Adrenal gland (tissue), 9 donors: ENCODE measurements at regions not wholly inside any gene's neighbourhood (a gene's known extent, or its start where the extent isn't known, plus 50 kb on each side); places are given as distances from the start of the nearest gene placed in this dataset.

Experiments
- DNase-seq, 7 donors: peaks; one replicate each; pipeline ENCODE4 v3.0.0-alpha.2; 2019 to 2020
- H3K27ac ChIP-seq, 5 donors: fragments of 200-600 bp; sonication (generic) in 4 of 5; 1 replicate in 3 of 5; 2 replicates in 2 of 5; pipeline versions ENCODE4 v1.5.1 to v1.8.0; 2016 to 2020; ENCODE audit warnings: mild to moderate bottlenecking in 1 of 5
- H3K27me3 ChIP-seq: fragments of 200-600 bp; 2 replicates; pipeline ENCODE4 v1.8.0; 2021
- H3K36me3 ChIP-seq, 2 donors: fragments of 200-600 bp; replicated peaks in 1 of 2; 1 replicate in 1 of 2; 2 replicates in 1 of 2; pipeline versions ENCODE4 v1.5.1 to v1.8.0; 2018 to 2022
- H3K4me1 ChIP-seq, 2 donors: fragments of 200-600 bp; replicated peaks in 1 of 2; 1 replicate in 1 of 2; 2 replicates in 1 of 2; pipeline versions ENCODE4 v1.5.1 to v1.8.0; 2018 to 2021
- H3K4me3 ChIP-seq, 4 donors: fragments of 200-600 bp; sonication (generic) in 3 of 4; one replicate each; pipeline ENCODE4 v1.5.1; 2016 to 2018
- H3K9me3 ChIP-seq, 3 donors: fragments of 200-600 bp; sonication (generic) in 1 of 3; replicated peaks in 1 of 3; 1 replicate in 2 of 3; 2 replicates in 1 of 3; pipeline versions ENCODE4 v1.5.1 to v1.8.0; 2016 to 2021
- POLR2A ChIP-seq, 2 donors: fragments of 450-650 bp; IDR thresholded peaks; one replicate each; pipeline ENCODE4 v1.6.1; 2017; ENCODE audit warnings: antibody characterized with exemption in 2 of 2, mild to moderate bottlenecking in 2 of 2, moderate library complexity in 1 of 2
- WGBS, 4 donors: extraction: QIAGEN DNeasy Blood & Tissue Kit in 2 of 4; methylation state at CpG; one replicate each; pipeline versions ENCODE4 v1.1.5 to v1.1.7; 2013 to 2017; 5-methylcytosine and 5-hydroxymethylcytosine counted together
- intact Hi-C, 2 donors: fragments of 100-400 bp; cut with DNase I; formaldehyde crosslinking; loops; one replicate each; pipeline versions ENCODE4 v1.14.1 to v1.15.0; 2022 to 2023
- TF ChIP-seq, protein P1 (sequence below), 6 experiments: fragments of 450-650 bp in 4 of 6; fragments of 200-600 bp in 2 of 6; sonication (generic) in 1 of 6; IDR thresholded peaks; 1 replicate in 5 of 6; 2 replicates in 1 of 6; pipeline versions ENCODE4 v1.5.1 to v1.8.0; 2016 to 2021; ENCODE audit warnings: antibody characterized with exemption in 6 of 6, mild to moderate bottlenecking in 2 of 6, moderate library complexity in 1 of 6
- donor health status: healthy with polysubstance abuse.
- donor health status: Bipolar disorder and iron deficiency.
- donor health status: DM: yes; HTN: yes; CAD: no.
- donor health status: DM: no; HTN: no; CAD: no.
- donor health status: DM: no; HTN: no; CAD: no.

DNA sequence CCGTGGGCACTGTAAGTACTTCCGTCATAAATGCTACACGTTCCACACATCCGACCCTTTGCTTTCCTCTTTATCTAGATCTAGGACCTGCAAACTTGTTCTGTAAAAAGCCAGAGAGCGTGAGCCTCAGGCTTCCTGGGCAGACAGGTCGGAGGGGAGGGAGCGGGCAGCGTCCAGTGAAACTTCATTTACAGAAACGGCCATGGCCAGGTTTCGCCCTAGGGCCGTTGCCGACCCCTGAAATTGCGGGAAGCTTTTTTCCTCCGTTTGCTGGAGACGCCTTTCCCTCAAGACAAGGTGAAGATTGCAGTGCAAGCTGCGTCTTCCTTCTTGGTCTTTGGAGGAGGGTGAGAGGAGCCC, 155.4 kb downstream of the DLL1 start:
- Histone ChIP-seq H3K36me3 (no peaks in the 10 kb centered on the region), H3K4me3 (no peak overlapping the region), H3K4me1 (no peaks in the 10 kb centered on the region), H3K9me3 (no peaks in the 10 kb centered on the region), H3K27ac (no peak overlapping the region), H3K27me3 (no peaks in the 10 kb centered on the region)
- WGBS, 4 donors = 70 to 79% (median 74%) methylated on average over 14 to 16 of the region's 16 CpGs
- intact Hi-C loops = no loop called here
- no peak for DNase-seq
- TF ChIP-seq, protein P1, sequence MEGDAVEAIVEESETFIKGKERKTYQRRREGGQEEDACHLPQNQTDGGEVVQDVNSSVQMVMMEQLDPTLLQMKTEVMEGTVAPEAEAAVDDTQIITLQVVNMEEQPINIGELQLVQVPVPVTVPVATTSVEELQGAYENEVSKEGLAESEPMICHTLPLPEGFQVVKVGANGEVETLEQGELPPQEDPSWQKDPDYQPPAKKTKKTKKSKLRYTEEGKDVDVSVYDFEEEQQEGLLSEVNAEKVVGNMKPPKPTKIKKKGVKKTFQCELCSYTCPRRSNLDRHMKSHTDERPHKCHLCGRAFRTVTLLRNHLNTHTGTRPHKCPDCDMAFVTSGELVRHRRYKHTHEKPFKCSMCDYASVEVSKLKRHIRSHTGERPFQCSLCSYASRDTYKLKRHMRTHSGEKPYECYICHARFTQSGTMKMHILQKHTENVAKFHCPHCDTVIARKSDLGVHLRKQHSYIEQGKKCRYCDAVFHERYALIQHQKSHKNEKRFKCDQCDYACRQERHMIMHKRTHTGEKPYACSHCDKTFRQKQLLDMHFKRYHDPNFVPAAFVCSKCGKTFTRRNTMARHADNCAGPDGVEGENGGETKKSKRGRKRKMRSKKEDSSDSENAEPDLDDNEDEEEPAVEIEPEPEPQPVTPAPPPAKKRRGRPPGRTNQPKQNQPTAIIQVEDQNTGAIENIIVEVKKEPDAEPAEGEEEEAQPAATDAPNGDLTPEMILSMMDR (IDR thresholded peaks at IDR 0.05) = no peak
- TF ChIP-seq POLR2A (IDR thresholded peaks at IDR 0.05) = no peak

DNA sequence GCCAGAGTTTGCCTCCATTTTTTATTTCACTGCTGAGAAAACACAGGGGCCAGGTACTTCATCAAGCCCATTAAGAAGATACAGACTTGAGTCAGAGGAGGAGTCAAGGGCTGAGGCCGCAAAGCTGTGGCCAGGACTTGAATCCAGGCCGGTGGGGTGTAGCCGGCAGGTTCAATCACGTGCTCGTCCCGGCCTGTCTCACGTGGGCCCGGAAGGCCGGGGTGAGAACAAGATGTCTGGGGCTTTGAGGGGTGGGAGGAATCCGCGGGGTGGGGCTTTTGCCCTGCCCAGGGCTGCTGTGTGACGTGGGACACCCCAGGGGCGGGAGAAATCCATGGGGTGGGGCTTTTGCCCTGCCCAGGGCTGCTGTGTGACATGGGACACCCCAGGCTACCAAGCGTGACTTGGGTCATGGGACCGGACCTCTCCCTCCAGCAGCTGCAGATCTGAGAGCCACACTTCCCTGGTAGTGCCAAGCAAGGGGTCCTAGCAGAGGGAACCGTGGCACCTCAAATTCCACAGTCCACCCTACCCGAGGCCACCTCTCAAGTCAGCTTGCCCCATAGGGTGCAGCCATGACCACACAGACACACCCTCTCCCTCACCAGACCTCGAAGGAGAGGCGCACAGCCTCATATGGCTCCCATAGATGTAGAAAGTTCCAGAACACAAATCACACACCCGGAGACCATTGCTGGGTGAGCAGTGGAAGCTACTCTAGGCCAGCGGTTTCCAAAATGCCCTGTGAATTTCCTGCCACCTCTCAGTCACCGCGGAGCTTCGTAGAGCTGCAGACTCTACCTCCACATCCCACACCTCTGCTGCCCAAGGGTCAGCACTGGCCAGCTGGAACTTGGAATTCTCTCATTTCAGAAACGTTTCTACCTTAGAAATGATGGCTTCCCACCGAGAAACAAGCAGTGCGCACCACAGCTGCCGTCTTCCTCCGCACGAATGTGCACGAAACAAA, 156.1 kb downstream of the DLL1 start:
- Histone ChIP-seq H3K4me3 (no peak overlapping the region), H3K27ac (no peak overlapping the region), H3K4me1 (no peaks in the 10 kb centered on the region), H3K36me3 (no peaks in the 10 kb centered on the region), H3K9me3 (no peaks in the 10 kb centered on the region), H3K27me3 (no peaks in the 10 kb centered on the region)
- TF ChIP-seq, protein P1 (IDR thresholded peaks at IDR 0.05) = no peak
- no peak for TF ChIP-seq POLR2A (IDR thresholded peaks at IDR 0.05)
- 79 to 87% (median 86%) methylated on average over 12 to 31 of the region's 31 CpGs for WGBS, 4 donors
- intact Hi-C loops = no loop called here
- peak in 3 of 7 donors; percentile 3 to 12 (median 6) for DNase-seq

DNA sequence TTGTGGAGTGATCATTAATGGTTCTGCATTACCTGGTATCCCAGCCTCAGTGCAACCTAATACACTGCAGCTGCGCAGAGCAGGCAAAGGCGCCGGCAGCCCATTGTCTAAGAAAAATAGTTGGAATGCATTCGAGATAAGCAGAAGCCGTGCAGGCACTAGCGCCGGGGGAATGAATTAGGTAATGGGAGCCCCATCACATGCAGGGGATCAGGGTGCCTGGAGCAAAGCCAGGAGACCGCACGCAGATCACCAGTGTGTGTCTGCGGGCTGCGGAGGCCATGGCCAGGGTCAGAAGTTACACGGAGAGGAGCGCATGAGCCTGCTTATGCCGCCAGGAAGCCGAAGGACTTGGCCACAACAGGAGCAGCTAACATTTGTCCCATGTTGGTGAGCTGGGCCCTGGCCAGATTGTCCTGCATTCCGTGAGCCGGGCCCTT, 156.8 kb downstream of the DLL1 start:
- Histone ChIP-seq H3K27ac (no peak overlapping the region), H3K9me3 (no peaks in the 10 kb centered on the region), H3K36me3 (no peaks in the 10 kb centered on the region), H3K4me1 (no peaks in the 10 kb centered on the region), H3K4me3 (no peak overlapping the region), H3K27me3 (no peaks in the 10 kb centered on the region)
- intact Hi-C loops = no loop called here
- 64 to 68% (median 66%) methylated on average over 12 to 17 of the region's 17 CpGs for WGBS, 4 donors
- TF ChIP-seq, protein P1 (IDR thresholded peaks at IDR 0.05) = no peak
- no peak for TF ChIP-seq POLR2A (IDR thresholded peaks at IDR 0.05)
- DNase-seq = peak in 3 of 7 donors; percentile 10 to 14 (median 12)

DNA sequence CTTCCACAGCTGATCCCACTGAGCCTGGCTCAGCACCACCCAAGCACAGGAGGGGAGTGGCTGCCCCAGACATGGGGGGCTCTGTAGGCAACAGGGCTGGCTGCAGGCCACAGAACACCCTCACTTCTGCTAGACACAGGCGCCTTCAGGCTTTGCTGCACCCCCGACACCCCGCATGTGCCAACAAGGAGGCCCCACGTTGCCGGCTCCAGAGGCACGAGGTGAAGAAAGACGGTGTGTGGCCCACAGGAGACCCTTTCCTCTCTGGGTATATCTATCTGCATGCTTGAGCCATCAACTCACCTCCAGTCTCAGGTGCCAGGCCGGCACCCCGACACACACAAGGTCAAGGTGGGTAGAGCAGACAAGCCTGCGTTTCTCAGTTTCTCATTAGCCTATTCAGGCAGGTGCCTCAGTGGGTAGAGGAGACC, 158.3 kb downstream of the DLL1 start:
- TF ChIP-seq POLR2A (IDR thresholded peaks at IDR 0.05) = no peak
- TF ChIP-seq, protein P1 (IDR thresholded peaks at IDR 0.05) = no peak
- intact Hi-C loops = no loop called here
- Histone ChIP-seq H3K27ac (no peak overlapping the region), H3K4me1 (no peaks in the 10 kb centered on the region), H3K36me3 (no peaks in the 10 kb centered on the region), H3K27me3 (no peaks in the 10 kb centered on the region), H3K4me3 (no peak overlapping the region), H3K9me3 (no peaks in the 10 kb centered on the region)
- 89 to 97% (median 94%) methylated on average over 4 to 10 of the region's 10 CpGs for WGBS, 4 donors
- peak in 3 of 7 donors; percentile 2 to 7 (median 4) for DNase-seq
